ENCODE measurements at regions not wholly inside any gene's neighbourhood (a gene's known extent, or its start where the extent isn't known, plus 50 kb on each side); places are given as distances from the start of the nearest gene placed in this dataset.

GRCh38 chr22:33202455-33202854 lies 144.3 kb upstream of the SYN3 start:
- Histone ChIP-seq H3K36me3 (ENCODE audit: control insufficient read depth, insufficient read depth, low read length) (no peaks in the 10 kb centered on the region), H3K4me3 (replicated peaks in 1 of 4; ENCODE audit: control extremely low read depth in 1 of 4, insufficient read depth in 1 of 4, low read depth in 3 of 4, low read length in 4 of 4) (no peak overlapping the region), H3K9me3 (ENCODE audit: control insufficient read depth, insufficient read depth, low read depth, low read length) (no peaks in the 10 kb centered on the region), H3K4me1 (ENCODE audit: control insufficient read depth, extremely low read depth, insufficient read depth, low read length) (no peaks in the 10 kb centered on the region), H3K4me2 (ENCODE audit: extremely low read depth, insufficient read depth, low read length) (no peak overlapping the region), H3K27me3 (ENCODE audit: control insufficient read depth, insufficient read depth, low read length) (no peaks in the 10 kb centered on the region), H3K9ac (ENCODE audit: insufficient read depth, low read length) (no peak overlapping the region), H2AFZ (ENCODE audit: low read length) (no peak overlapping the region), H3K27ac (ENCODE audit: insufficient read depth, low read length) (no peak overlapping the region), H3K79me2 (ENCODE audit: control insufficient read depth, insufficient read depth, low read length) (no peaks in the 10 kb centered on the region), H4K20me1 (ENCODE audit: control insufficient read depth, extremely low read depth, insufficient read depth, low read length) (no peaks in the 10 kb centered on the region)
- DNase-seq (ENCODE audit: low read depth in 2 of 2) = no peak
- TF ChIP-seq CTCF (conservative IDR thresholded peaks at IDR 0.05 in 1 of 2, IDR thresholded peaks at IDR 0.05 in 1 of 2; ENCODE audit: low read depth in 1 of 2, low read length in 2 of 2) = no peak
- TF ChIP-seq EZH2 (IDR thresholded peaks at IDR 0.05; ENCODE audit: low read length, missing control alignments) = no peak

GRCh38 chr22:33194529-33195077 lies 136.4 kb upstream of the SYN3 start:
- Histone ChIP-seq H3K79me2 (ENCODE audit: control insufficient read depth, insufficient read depth, low read length) (no peaks in the 10 kb centered on the region), H3K27ac (ENCODE audit: insufficient read depth, low read length) (no peak overlapping the region), H3K27me3 (ENCODE audit: control insufficient read depth, insufficient read depth, low read length) (no peaks in the 10 kb centered on the region), H3K36me3 (ENCODE audit: control insufficient read depth, insufficient read depth, low read length) (no peaks in the 10 kb centered on the region), H3K9ac (ENCODE audit: insufficient read depth, low read length) (no peak overlapping the region), H3K4me1 (ENCODE audit: control insufficient read depth, extremely low read depth, insufficient read depth, low read length) (no peaks in the 10 kb centered on the region), H2AFZ (ENCODE audit: low read length) (no peak overlapping the region), H3K4me2 (ENCODE audit: extremely low read depth, insufficient read depth, low read length) (no peak overlapping the region), H4K20me1 (ENCODE audit: control insufficient read depth, extremely low read depth, insufficient read depth, low read length) (no peaks in the 10 kb centered on the region), H3K4me3 (replicated peaks in 1 of 4; ENCODE audit: control extremely low read depth in 1 of 4, insufficient read depth in 1 of 4, low read depth in 3 of 4, low read length in 4 of 4) (no peak overlapping the region), H3K9me3 (ENCODE audit: control insufficient read depth, insufficient read depth, low read depth, low read length) (no peaks in the 10 kb centered on the region)
- TF ChIP-seq EZH2 (IDR thresholded peaks at IDR 0.05; ENCODE audit: low read length, missing control alignments) = no peak
- no peak for TF ChIP-seq CTCF (conservative IDR thresholded peaks at IDR 0.05 in 1 of 2, IDR thresholded peaks at IDR 0.05 in 1 of 2; ENCODE audit: low read depth in 1 of 2, low read length in 2 of 2)
- no peak for DNase-seq (ENCODE audit: low read depth in 2 of 2)

- H4K20me1 ChIP-seq (ENCODE audit: control insufficient read depth, extremely low read depth, insufficient read depth, low read length) = no peaks in the 10 kb centered on the region
- no peaks in the 10 kb centered on the region for H3K27me3 ChIP-seq (ENCODE audit: control insufficient read depth, insufficient read depth, low read length)
- H3K36me3 ChIP-seq (ENCODE audit: control insufficient read depth, insufficient read depth, low read length) = no peaks in the 10 kb centered on the region
- no peaks in the 10 kb centered on the region for H3K9me3 ChIP-seq (ENCODE audit: control insufficient read depth, insufficient read depth, low read depth, low read length)
- TF ChIP-seq EZH2 (IDR thresholded peaks at IDR 0.05; ENCODE audit: low read length, missing control alignments) (no peak), CTCF (conservative IDR thresholded peaks at IDR 0.05 in 1 of 2, IDR thresholded peaks at IDR 0.05 in 1 of 2; ENCODE audit: low read depth in 1 of 2, low read length in 2 of 2) (no peak)
- DNase-seq (ENCODE audit: low read depth in 2 of 2) = no peak
- no peak overlapping the region for H3K27ac ChIP-seq (ENCODE audit: insufficient read depth, low read length)
- no peak overlapping the region for H3K4me3 ChIP-seq (replicated peaks in 1 of 4; ENCODE audit: control extremely low read depth in 1 of 4, insufficient read depth in 1 of 4, low read depth in 3 of 4, low read length in 4 of 4)
- no peaks in the 10 kb centered on the region for H3K4me1 ChIP-seq (ENCODE audit: control insufficient read depth, extremely low read depth, insufficient read depth, low read length)
- H2AFZ ChIP-seq (ENCODE audit: low read length) = no peak overlapping the region
- H3K79me2 ChIP-seq (ENCODE audit: control insufficient read depth, insufficient read depth, low read length) = no peaks in the 10 kb centered on the region
- no peak overlapping the region for H3K4me2 ChIP-seq (ENCODE audit: extremely low read depth, insufficient read depth, low read length)
- no peak overlapping the region for H3K9ac ChIP-seq (ENCODE audit: insufficient read depth, low read length)
Measured at GRCh38 chr22:33192156-33192555, 134.0 kb upstream of the SYN3 start.
